PC-3 (cell line): ENCODE measurements at regions not wholly inside any gene's neighbourhood (a gene's known extent, or its start where the extent isn't known, plus 50 kb on each side); places are given as distances from the start of the nearest gene placed in this dataset.

Experiments used
- ATAC-seq: fragments of 200-7000 bp; cut with Tn5 transposase; 2 replicates; pipeline ENCODE4 v1.9.1; 2020; ENCODE audit warnings: mild to moderate bottlenecking, moderate library complexity
- BruUV-seq: library from RNA; stranded (reverse); fragments of 400-500 nt; replicated peaks from 2 replicates; lab custom pipeline; 2021; lab: Mats Ljungman, UMichigan
- CTCF ChIA-PET: fragments of 300-600 bp; sonication (Branson Sonifier 250); formaldehyde crosslinking; loops from one replicate; lab custom pipeline; 2022; ENCODE audit warnings: antibody characterized with exemption; lab: Charles Lee
- POLR2A ChIA-PET: fragments of 300-600 bp; sonication (Branson Sonifier 250); formaldehyde crosslinking; loops from one replicate; lab custom pipeline; 2022; ENCODE audit warnings: antibody characterized with exemption; ENCODE audit not compliant: unreplicated experiment; lab: Charles Lee
- DNase-seq: peaks from one replicate; pipeline ENCODE4 v3.0.0-alpha.2; 2015
- H2AFZ ChIP-seq: fragments of 300-600 bp; sonication (generic); 2 replicates; pipeline ENCODE4 v1.6.0; 2016; ENCODE audit warnings: antibody characterized with exemption, low read length
- H3F3A ChIP-seq: fragments of 300-600 bp; sonication (generic); one replicate; pipeline ENCODE4 v1.6.0; 2017; ENCODE audit warnings: antibody characterized with exemption, low read length, control low read depth, mild to moderate bottlenecking; ENCODE audit not compliant: unreplicated experiment
- H3K27ac ChIP-seq: fragments of 300-600 bp; sonication (generic); 2 replicates; pipeline ENCODE4 v1.5.1; 2016; ENCODE audit warnings: mild to moderate bottlenecking, low read length
- H3K27me3 ChIP-seq: fragments of 300-600 bp; sonication (generic); 2 replicates; pipeline ENCODE4 v1.6.1; 2016; ENCODE audit warnings: low read length, mixed read lengths
- H3K36me3 ChIP-seq: fragments of 300-600 bp; sonication (generic); 2 replicates; pipeline ENCODE4 v1.6.1; 2016; ENCODE audit warnings: low read depth, mixed run types, low read length, mixed read lengths
- H3K4me1 ChIP-seq: fragments of 300-600 bp; sonication (generic); 2 replicates; pipeline ENCODE4 v1.5.1; 2016; ENCODE audit warnings: low read length; ENCODE audit not compliant: insufficient read depth
- H3K4me2 ChIP-seq: fragments of 300-600 bp; sonication (generic); 2 replicates; pipeline ENCODE4 v1.6.0; 2016; ENCODE audit warnings: low read length
- H3K4me3 ChIP-seq: fragments of 300-600 bp; sonication (generic); 2 replicates; pipeline ENCODE4 v1.5.1; 2016; ENCODE audit warnings: mild to moderate bottlenecking, low read length, mixed read lengths
- H3K79me2 ChIP-seq: fragments of 300-600 bp; sonication (generic); 2 replicates; pipeline ENCODE4 v1.6.1; 2017; ENCODE audit warnings: low read length, mixed read lengths
- H3K9ac ChIP-seq: fragments of 300-600 bp; sonication (generic); 2 replicates; pipeline ENCODE4 v1.6.0; 2016; ENCODE audit warnings: mild to moderate bottlenecking, low read length
- H3K9me2 ChIP-seq: fragments of 300-600 bp; sonication (generic); replicated peaks from 2 replicates; pipeline ENCODE4 v1.6.1; 2016; ENCODE audit warnings: mixed run types, low read length, mixed read lengths
- H3K9me3 ChIP-seq: fragments of 300-600 bp; sonication (generic); 2 replicates; pipeline ENCODE4 v1.6.1; 2016; ENCODE audit warnings: low read length, mixed read lengths
- H4K20me1 ChIP-seq: fragments of 300-600 bp; sonication (generic); 2 replicates; pipeline ENCODE4 v1.6.1; 2016; ENCODE audit warnings: low read length, mixed read lengths
- CTCF ChIP-seq: fragments of 300-600 bp; sonication (generic); conservative IDR thresholded peaks from 2 replicates; pipeline ENCODE4 v1.5.1; 2017; ENCODE audit warnings: antibody characterized with exemption, low read depth, mild to moderate bottlenecking, low read length
- EZH2 ChIP-seq: fragments of 300-600 bp; sonication (generic); IDR thresholded peaks from one replicate; pipeline ENCODE4 v1.6.1; 2017; ENCODE audit warnings: antibody characterized with exemption, mild to moderate bottlenecking, low read length; ENCODE audit not compliant: unreplicated experiment
- EZH2phosphoT487 ChIP-seq: fragments of 300-600 bp; sonication (generic); IDR thresholded peaks from 2 replicates; pipeline ENCODE4 v1.6.1; 2018; ENCODE audit warnings: mild to moderate bottlenecking, antibody characterized with exemption, low read length, borderline replicate concordance
- intact Hi-C: fragments of 100-400 bp; cut with micrococcal nuclease; formaldehyde crosslinking; loops from 2 replicates; pipeline ENCODE4 v1.9.0; 2023

- Histone ChIP-seq H3K27ac (peak overlapping the region; percentile 79), H3K36me3 (no peaks in the 10 kb centered on the region), H3K9ac (peak overlapping the region; percentile 65), H3K79me2 (no peaks in the 10 kb centered on the region), H3K9me3 (no peaks in the 10 kb centered on the region), H3K4me3 (peak overlapping the region; percentile 28; the same call in 1 of the 2 replicates), H3K4me2 (peak overlapping the region; percentile 64), H2AFZ (peak overlapping the region; percentile 65), H4K20me1 (no peaks in the 10 kb centered on the region), H3F3A (peaks cover 26% of the 10 kb centered on the region), H3K27me3 (no peaks in the 10 kb centered on the region), H3K4me1 (peaks cover 43% of the 10 kb centered on the region), H3K9me2 (no peaks in the 10 kb centered on the region)
- TF ChIP-seq EZH2 (no peak), EZH2phosphoT487 (no peak), CTCF (no peak)
- peak; percentile 32 for ATAC-seq
- TSS peak; percentile 83 for BruUV-seq
- ChIA-PET POLR2A (interaction anchor here (0.6 to 1.1 kb wide), 3 partner anchors 389 to 662 kb away, joined by 4 to 6 read pairs (median 4); no protein-coding TSS in a partner anchor), CTCF (interaction anchor here (0.6 to 3.0 kb wide), 9 partner anchors 146 to 784 kb away, joined by 3 to 23 read pairs (median 5); no protein-coding TSS in a partner anchor)
- intact Hi-C loops, result loop anchor here (5.0 kb wide), 1 partner anchor 506 kb away; no protein-coding TSS in a partner anchor
- DNase-seq, result peak; percentile 78
These were observed 529.5 kb upstream of the FZD8 start for GRCh38 chr10:36171556-36171952.

DNA sequence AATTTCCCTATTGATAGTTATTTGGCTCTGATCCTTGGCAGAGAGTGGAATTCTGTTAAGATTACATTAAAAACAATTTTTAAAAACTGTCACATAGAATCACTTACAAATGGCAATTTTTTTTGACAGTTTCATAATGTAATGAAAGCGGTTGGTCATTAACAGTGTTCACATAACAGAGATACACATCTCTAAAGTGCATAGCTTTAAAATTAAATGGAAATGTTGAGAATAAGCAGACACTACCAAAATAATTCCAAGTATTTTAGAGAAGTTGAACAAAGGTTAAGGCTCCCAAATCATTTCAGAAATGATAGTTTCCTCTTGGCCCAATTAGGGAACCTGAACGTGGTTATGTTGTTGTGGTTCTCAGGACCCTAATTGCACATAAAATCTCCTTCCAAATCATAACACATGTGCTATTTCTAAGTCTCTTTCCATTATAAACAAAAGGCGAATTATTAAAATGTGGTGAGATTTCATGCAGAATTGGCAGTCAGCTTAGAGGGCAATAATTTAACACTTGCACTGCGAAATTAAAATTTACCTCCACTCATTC is 528.9 kb upstream of the FZD8 start:
- H3K27ac ChIP-seq, result peak overlapping the region; percentile 79
- intact Hi-C loops, result loop anchor here (5.0 kb wide), 1 partner anchor 506 kb away; no protein-coding TSS in a partner anchor
- POLR2A ChIA-PET, result interaction anchor here (0.6 to 1.1 kb wide), 2 partner anchors 388 to 536 kb away, joined by 4 to 6 read pairs; no protein-coding TSS in a partner anchor
- H3K4me1 ChIP-seq, result peaks cover 43% of the 10 kb centered on the region
- no peaks in the 10 kb centered on the region for H3K36me3 ChIP-seq
- no peaks in the 10 kb centered on the region for H3K9me3 ChIP-seq
- ATAC-seq (no peak), DNase-seq (no peak)
- no TSS peak for BruUV-seq
- no peak overlapping the region for H3K4me3 ChIP-seq
- CTCF ChIA-PET, result interaction anchor here (0.6 to 3.0 kb wide), 4 partner anchors 208 to 609 kb away, joined by 3 to 23 read pairs (median 6); no protein-coding TSS in a partner anchor
- TF ChIP-seq EZH2, result no peak
- no peak for TF ChIP-seq EZH2phosphoT487
- TF ChIP-seq CTCF, result no peak
- no peaks in the 10 kb centered on the region for H3K27me3 ChIP-seq
- H4K20me1 ChIP-seq, result no peaks in the 10 kb centered on the region
- peak overlapping the region; percentile 64 for H3K4me2 ChIP-seq
- peak overlapping the region; percentile 65 for H2AFZ ChIP-seq
- H3F3A ChIP-seq, result peaks cover 26% of the 10 kb centered on the region
- H3K9me2 ChIP-seq, result no peaks in the 10 kb centered on the region
- peak overlapping the region; percentile 65 for H3K9ac ChIP-seq
- no peaks in the 10 kb centered on the region for H3K79me2 ChIP-seq
